Fibroblast of the conjunctiva (primary cell): ENCODE measurements at regions not wholly inside any gene's neighbourhood (a gene's known extent, or its start where the extent isn't known, plus 50 kb on each side); places are given as distances from the start of the nearest gene placed in this dataset.
"Not testable (repeated sequence)": the region's sequence is repeated elsewhere in the genome, so short reads cannot be mapped to it uniquely, and the experiment has no call there.

Experiments
- DNase-seq: peaks from one replicate; pipeline ENCODE4 v3.0.0-alpha.2; 2010; ENCODE audit warnings: low read depth

DNA sequence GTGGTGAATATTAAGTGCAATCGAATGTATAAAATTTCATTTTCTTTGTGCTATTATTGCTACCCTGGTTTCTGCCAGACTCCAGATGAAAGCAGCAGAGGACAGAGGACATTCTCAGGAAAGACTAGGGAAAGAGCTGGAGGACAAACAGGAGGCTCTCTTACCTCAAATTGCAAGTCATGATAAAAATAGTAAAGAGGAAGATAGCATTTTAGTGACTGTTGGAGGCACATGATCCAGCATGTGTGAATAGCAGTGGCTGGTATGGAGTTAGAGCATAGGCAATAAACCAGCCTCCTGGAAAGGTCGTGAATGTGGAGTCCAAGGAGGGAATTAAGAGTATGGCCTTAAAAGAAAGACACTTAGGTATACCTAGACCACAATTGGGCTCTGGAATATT is 1040.0 kb downstream of the STPG2 start:
- no peak for DNase-seq

DNA sequence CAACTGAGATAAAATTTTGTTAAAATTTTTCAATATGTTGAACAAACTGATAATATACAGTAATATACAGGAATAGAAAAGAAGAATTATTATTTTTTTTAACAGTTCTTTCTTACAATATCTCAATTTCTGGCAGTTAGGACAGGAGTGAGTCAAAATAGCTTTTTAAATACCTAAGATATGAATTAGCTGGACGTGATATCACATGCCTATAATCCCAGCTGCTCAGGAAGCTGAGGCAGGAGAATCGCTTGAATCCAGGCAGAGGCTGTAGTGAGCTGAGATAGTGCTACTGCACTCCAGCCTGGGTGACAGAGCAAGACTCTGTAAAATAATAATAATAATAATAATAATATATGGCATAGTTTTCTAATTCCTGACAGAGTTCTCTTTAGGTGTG is 1039.3 kb downstream of the STPG2 start:
- DNase-seq, result no peak

DNA sequence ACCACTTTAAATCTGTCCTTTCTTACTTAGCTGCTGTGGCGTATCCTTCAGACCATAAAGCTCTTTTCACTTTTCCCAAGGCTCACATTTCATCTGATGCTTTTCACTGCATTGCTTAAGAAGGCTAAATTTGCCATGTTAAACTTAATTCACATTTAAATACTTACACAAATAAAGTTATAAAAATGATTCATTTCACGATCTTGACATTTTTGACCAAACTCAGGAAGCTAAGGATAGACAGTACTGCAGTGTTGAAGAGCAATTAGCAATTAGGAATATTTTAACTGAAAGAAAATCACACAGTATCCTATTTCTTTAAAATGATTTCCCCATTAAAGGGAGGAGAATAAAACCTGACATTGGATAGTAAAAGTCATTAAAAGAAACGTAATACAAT is 1038.6 kb downstream of the STPG2 start:
- DNase-seq, result no peak

DNA sequence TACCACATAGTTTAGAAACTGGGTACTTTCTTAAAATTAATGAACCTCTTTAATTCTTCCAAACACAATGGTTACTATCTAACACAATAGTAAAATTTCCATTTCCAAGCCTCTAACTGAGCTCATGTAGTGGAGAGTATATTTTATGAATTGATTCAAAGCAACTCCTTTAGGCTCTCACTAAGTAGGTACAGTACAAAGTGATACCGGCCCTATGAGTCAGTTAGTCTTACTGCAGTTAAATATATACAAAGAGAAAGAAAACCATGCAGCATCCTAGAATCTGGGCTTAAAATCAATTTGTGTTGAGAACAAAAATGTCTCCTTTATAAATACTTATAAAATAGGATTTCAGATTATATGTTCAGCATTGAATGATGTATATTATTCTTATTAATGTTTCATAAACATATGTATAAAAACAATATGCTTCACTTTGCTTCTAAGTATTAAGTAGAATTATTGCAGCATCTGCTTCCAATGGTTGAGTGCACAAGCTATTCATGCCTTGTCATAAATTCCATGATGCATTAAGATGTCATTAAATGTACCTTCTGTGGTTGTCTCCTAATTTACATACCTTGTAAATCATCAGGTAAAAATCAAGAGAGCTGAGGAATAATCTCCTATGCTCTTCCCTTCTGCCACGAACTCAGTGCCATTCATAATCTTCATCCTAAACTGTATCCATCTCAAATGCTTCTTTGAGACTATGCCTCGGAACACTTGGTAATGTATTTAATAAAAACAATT is 1037.8 kb downstream of the STPG2 start:
- no peak for DNase-seq

DNA sequence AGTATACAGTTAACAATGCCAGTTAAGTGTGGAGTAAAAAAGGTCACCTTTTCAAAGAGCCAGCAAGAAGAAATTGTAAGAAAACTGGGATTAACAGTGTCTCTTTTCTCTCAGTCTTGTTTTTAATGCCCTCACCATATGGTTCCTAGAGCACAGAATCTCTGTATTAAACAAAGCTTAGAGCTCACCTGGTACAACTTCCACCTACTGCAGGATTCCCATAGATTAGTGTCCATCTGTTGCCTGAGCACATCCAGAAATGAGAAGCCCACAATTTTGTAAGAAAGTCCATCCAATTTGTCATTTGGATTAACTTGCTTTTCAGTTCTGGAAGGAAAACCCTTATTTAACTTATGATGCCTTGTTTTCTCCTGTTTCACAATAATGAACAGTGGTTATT is 1037.1 kb downstream of the STPG2 start:
- no peak for DNase-seq

DNA sequence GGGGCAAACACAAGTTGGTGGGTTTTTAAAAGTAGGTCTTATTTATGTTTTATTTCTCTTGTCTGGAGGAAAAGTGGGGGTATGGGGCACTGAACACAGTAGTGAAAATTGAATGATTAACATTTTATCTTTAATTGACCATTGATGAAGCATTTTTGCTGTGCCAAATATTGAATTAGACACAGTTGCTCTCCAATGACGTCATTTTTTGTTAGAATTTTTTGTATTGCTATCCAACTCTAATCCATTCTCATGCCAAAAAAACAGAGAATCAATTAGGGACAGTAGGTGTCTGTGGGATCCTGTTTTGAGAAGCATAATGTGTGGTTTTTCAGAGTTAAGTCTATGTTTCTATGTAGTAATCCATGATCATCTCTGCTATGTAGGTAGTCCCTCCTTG is 1032.8 kb downstream of the STPG2 start:
- DNase-seq, result no peak

DNA sequence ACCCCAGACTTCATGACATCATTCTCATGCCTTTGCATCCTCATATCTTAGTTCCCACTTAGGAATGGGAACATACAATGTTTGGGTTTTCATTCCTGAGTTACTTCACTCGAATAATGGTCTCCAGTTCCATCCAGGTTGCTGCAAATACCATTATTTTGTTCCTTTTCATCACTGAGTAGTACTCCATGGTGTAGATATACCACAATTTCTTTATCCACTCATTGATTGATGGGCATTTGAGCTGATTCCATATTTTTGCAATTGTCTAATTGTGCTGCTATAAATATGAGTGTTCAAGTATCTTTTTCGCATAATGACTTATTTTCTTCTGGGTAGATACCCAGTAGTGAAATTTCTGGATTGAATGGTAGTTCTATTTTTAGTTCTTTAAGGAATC is 1026.8 kb downstream of the STPG2 start:
- DNase-seq, result no peak

DNA sequence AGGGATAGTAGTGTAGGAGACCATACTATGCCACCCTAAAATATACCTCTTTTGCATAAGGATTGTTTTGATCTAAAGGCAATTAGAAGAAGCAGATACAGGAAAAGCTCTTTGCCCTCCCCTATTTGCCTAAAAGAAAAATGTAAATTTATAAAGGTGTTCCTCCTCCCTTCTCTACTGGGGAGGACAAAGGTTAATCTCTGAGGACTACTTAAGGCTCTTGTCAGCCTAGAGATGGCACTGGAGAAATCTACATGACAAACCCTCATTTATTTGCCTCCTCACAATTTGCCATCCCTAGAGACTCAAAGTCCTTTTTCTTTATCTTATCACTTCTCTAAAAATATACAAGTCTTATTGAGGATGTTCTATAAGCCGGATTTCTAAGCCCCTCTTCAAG is 1021.8 kb downstream of the STPG2 start:
- DNase-seq, result no peak

DNA sequence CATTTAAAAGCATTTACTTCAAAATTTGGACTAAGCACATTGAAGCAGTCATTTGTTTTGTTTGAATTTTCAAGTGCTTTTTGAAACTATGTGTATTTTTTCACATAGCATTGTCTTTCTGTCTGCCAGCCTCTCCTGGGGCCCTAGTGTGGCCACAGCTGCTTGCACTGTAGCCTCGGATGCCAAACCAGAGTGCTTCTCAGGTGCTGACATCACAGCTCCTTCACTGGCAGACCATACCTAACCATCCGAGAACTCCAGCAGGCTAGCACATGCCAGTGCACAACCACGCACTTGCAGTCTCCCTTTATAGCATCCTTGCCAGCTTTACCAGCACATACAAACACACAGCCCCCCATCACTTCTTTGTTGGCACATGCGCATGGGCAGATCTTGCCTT is 1019.7 kb downstream of the STPG2 start:
- DNase-seq, result no peak

DNA sequence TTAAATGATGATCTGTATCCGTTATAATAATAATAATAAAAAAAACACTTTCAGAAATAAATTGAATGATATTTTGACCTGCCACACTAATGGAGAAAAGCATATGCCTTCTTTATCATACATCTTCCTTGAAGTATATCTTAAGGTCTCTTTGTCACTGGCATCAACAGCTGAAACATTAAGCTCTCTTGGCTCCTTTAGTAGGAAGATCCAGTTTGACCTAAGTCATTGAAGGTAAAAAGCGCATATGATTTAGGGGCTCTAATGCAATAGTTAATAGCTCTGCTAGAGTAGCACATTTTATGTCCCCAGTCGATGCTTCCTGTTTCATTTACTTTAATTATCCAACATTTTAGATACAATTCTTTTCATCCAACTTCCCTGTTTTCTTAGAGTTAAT is 1010.8 kb downstream of the STPG2 start:
- DNase-seq, result no peak

DNA sequence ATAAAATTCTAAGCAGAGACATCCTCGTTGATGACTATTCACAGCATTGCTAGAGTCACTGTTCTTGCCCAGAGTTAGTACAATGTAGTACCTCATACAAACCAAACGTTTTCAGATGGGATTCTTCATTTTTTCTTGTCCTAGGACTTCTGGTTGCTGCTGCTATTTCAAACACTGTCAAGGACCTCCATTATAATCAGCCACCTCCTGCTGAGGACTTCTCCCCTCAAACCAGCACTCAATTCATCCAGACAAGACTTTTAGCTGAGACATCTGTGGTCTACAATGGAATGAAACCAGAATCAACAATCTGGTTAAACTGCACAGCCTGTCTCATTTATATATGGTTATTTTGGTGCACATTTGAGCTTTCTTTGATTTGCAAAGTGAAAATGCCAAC is 1008.8 kb downstream of the STPG2 start:
- DNase-seq, result no peak

DNA sequence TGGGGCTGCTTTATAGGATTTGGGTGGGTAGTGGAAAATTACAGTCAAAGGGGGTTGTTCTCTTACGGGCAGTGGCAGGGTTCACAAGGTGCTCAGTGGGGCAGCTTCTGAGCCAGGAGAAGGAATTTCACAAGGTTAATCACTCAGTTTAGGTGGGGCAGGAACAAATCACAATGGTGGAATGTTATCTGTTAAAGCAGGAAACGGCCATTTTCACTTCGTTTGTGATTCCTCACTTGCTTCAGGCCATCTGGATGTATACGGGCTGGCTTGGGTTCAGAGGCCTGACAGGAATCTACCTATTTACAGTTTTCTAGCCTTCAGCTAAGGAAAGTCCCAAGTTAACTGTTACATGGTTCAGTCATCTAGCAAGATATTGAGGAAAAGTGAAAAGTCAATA is 1003.5 kb downstream of the STPG2 start:
- no peak for DNase-seq

DNA sequence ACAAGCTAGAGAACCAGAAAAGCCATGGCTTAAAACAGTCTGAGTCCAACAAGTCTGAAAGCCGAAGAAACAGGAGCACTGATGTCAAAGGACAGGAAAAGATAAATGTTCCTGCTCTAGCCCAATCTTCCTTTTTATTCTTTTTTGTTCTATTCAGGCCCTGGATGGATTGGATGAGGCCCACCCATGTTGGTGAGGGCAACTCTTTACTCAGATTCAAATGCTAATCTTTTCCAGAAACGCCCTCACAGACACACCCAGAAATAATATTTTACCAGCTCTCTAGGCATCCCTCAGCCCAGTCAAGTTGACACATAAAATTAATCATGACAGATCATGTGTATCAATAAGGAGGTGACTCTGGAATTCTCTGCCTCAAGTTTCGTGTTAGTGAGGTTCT is 1002.7 kb downstream of the STPG2 start:
- DNase-seq, result no peak

DNA sequence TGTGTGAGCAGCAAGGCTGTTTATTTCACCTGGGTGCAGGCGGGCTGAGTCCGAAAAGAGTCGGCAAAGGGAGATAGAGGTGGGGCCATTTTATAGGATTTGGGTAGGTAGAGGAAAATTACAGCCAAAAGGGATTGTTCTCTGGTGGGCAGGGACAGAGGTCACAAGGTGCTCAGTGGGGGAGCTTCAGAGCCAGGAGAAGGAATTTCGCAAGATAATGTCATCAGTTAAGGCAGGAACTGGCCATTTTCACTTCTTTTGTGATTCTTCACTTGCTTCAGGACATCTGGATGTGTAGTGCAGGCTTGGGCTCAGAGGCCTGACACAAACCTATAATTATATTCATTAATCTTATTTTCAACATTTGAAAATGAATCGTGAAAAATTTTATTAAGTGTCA is 1001.9 kb downstream of the STPG2 start:
- not testable (repeated sequence) for DNase-seq

DNA sequence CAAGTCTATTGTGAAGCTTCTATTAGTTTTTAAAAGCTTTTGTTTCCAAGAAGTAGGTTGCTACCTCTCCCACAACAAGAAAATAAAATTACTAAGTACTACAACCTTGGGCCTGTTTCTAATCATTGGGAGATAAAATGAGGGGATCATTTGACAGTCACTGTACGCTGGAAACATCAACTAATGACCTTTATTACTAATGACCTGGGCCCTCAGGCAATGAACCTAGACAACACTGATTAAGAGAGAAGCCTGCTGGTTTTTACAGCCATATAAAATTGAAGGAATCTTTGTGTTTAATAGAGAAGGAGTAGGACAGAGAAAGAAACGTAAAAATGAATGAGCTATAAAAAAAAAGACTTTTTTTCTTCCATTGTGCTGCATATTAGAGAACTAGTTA is 1000.9 kb downstream of the STPG2 start:
- no peak for DNase-seq

DNA sequence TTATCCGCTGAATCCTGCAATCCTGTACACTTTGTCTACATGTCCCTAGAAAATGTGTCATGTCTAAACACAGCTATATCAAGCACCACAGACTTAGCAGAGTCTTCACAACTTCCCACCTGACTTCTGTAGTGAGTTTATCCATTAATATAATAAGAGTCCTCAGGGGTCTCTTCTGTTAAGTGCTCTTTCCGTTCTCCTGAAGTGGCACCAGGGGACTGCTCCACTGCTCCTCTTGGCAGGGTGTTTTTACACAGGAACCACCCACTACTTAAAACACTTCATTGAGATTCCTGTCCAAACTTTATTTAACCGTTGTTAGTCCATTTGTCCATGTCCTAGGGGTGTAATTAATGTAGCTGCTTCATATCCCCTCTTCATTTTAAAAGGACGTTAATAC is 1000.4 kb downstream of the STPG2 start:
- no peak for DNase-seq

DNA sequence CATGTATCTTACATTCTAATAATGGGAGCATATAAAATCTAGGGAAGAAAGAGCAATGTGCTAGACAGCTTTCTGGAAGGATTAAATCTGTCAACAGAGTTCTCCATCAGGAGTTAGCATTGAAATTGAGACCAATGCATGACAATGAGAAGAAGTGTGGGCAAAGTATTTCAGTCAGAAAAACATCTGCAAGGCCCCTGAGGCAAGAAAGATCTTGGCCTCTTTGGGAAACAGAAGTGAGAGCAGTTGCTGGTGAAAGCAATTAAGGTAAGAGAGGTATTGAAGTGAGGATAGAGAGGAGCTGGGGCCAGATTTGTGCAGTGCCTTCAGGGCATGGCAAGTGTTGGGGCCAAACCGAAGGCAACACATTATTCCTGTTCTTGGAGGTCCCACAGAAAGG is 999.1 kb downstream of the STPG2 start:
- DNase-seq, result no peak

DNA sequence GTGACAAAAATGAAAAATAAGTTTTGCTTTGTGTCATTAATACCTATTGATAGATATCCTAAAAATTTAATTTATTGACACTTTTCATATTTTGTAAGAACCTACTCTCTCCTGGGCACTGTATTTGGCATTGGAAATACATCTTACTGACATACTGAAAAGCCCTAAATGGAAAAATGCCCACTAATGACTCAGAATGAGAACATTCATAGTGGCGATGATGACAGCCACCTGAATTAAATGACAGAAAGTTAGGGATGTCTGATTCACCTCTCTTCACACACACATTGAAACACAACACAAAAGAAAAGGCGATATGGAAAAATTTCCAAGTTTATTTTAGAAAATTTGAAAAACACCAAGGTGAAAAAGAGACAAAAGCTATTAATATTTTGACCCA is 992.3 kb downstream of the STPG2 start:
- DNase-seq, result no peak

DNA sequence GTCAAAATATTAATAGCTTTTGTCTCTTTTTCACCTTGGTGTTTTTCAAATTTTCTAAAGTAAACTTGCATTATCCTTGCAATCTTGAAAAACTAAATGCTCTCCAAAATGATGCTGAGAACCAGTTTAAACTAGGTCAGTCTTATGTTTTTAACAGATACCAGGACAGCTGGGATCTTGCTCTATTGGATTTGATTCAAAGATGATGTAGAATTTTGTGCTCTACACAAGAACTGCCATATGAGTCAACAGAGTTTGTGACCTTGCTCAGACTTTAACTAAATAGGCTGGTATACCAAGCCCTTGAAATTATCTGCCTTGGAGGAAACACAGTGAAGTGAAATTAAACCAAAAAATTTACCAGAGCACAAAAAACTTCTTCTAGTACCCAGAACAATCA is 991.1 kb downstream of the STPG2 start:
- DNase-seq, result no peak

DNA sequence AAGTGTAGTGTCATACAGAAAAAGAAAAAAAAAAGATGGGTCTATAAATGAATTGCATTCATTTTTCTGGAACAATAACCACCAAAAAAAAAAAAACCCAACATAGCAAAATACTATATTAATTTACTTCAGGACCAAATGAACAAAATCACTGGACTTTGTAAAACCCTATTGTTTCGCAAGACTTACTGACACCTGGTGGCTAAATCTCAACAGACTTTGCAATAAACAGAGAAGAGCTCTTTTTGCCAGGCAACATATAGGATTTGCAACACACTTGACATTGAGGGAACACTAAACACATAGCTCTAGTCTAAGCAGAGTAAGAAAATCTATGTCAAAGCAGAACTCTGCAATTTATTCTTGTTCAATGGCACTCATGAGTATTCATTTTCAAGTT is 990.2 kb downstream of the STPG2 start:
- DNase-seq, result no peak

DNA sequence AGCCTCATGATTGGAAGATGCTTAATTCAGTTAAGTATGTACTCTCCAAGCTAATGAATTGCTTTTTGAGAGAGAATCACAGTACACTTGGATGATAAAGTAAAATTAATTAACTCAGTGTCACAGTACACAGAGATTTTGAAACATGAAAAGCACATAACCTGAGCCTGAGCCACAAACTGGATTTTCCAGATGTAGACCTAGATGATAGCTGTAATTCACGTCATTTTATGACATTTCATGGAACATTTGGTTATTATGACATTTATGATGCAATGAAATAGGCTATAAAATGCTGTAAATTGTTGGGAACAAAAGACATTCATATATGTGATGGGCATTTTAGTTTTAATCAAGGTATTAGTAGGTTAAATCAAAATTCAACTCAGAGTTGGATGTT is 983.7 kb downstream of the STPG2 start:
- no peak for DNase-seq

DNA sequence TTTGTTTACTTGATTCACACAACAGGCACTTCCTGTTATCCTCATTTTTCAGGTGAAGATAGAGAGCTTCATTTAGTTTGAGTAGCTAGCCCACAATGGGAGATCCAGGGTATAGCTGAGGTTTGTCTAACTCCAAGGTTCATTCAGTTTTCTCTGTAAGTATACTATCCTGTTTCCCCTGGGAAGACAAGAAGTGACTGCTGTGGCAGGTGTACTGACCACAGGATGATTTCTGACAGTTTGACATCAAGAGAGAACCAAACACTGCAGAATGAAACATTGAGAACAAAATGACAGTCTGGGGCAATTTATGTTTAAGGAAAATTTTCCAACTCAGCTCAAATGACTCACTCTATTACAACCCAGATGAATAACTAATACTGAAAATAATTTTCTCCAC is 958.0 kb downstream of the STPG2 start:
- no peak for DNase-seq

DNA sequence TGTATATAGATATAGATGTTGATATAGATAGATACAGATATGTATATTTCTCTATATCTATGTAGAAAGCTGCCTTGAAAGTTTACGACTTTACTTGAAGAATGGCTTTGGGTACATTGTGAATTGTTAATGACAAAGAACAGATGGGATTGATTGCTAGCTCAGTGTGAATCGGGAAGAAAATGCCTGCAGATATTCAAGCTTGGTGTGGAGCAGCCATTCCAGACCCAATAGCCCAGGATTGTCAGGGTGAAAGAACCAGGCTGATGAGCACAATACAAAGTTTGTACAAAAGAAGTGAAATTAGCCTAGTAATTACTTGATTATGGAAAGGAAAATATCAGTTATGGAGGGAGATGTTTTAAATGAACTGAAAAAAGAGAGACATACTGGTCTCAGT is 946.2 kb downstream of the STPG2 start:
- DNase-seq, result no peak

DNA sequence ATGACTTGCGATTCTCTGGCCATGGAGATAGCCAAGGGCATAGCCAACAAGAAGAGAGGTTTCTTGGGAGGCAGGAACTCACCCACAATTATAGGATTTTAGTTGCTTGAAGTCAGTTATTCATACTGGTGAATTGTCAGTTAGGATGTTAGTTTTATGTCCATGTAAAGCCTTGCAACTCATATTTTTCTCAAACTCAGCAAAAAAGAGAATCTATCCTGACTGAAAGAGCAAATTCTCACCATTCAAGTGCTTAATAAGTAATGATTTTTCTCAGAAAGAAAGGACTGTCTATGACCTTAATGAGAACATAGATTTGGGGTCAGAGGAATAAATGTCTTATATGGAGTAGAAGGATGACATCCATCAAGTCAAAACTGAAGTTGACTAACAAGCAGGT is 934.5 kb downstream of the STPG2 start:
- no peak for DNase-seq
